Nephron (organoid): ENCODE measurements at regions not wholly inside any gene's neighbourhood (a gene's known extent, or its start where the extent isn't known, plus 50 kb on each side); places are given as distances from the start of the nearest gene placed in this dataset.
"Not testable (repeated sequence)": the region's sequence is repeated elsewhere in the genome, so short reads cannot be mapped to it uniquely, and the experiment has no call there.

Experiments
- H3K27ac Mint-ChIP-seq, 3 experiments: 2 replicates each; pipeline ENCODE4 v1.8.0; 2020; ENCODE audit warnings: mixed read lengths in 3 of 3, mild to moderate bottlenecking in 2 of 3, moderate library complexity in 1 of 3
- H3K27me3 Mint-ChIP-seq: 2 replicates; pipeline ENCODE4 v1.8.0; 2021; ENCODE audit warnings: low read depth, mild to moderate bottlenecking, moderate library complexity, mixed read lengths
- H3K36me3 Mint-ChIP-seq: 2 replicates; pipeline ENCODE4 v1.8.0; 2020; ENCODE audit warnings: low read depth, mixed read lengths
- H3K4me1 Mint-ChIP-seq: 2 replicates; pipeline ENCODE4 v1.8.0; 2020; ENCODE audit warnings: mixed read lengths
- H3K4me3 Mint-ChIP-seq, 3 experiments: 2 replicates each; pipeline ENCODE4 v1.8.0; 2020; ENCODE audit warnings: mild to moderate bottlenecking in 3 of 3, mixed read lengths in 3 of 3, moderate library complexity in 2 of 3
- H3K9me3 Mint-ChIP-seq: 2 replicates; pipeline ENCODE4 v1.8.0; 2020; ENCODE audit warnings: mixed read lengths
- CTCF ChIP-seq, 3 experiments: fragments of 200-600 bp; sonication (generic); IDR thresholded peaks; one replicate each; pipeline ENCODE4 v1.5.0; 2021; ENCODE audit warnings: antibody characterized with exemption in 3 of 3; ENCODE audit not compliant: unreplicated experiment in 3 of 3

GRCh38 chr3:191727338-191727737 is 266.4 kb downstream of the PYDC2 start:
- H3K9me3 Mint-ChIP-seq: no peaks in the 10 kb centered on the region
- no peak overlapping the region for H3K27ac Mint-ChIP-seq
- no peaks in the 10 kb centered on the region for H3K27me3 Mint-ChIP-seq
- no peak overlapping the region for H3K4me3 Mint-ChIP-seq
- no peak for TF ChIP-seq CTCF (IDR thresholded peaks at IDR 0.05; ENCODE audit: unreplicated experiment in 3 of 3)
- no peaks in the 10 kb centered on the region for H3K36me3 Mint-ChIP-seq
- no peaks in the 10 kb centered on the region for H3K4me1 Mint-ChIP-seq

- H3K27ac Mint-ChIP-seq: no peak overlapping the region
- H3K27me3 Mint-ChIP-seq: no peaks in the 10 kb centered on the region
- no peak for TF ChIP-seq CTCF (IDR thresholded peaks at IDR 0.05; ENCODE audit: unreplicated experiment in 3 of 3)
- peaks cover 3% of the 10 kb centered on the region for H3K9me3 Mint-ChIP-seq
- H3K4me3 Mint-ChIP-seq: no peak overlapping the region
- no peaks in the 10 kb centered on the region for H3K4me1 Mint-ChIP-seq
- no peaks in the 10 kb centered on the region for H3K36me3 Mint-ChIP-seq
Observed at GRCh38 chr3:191728186-191728585, 267.2 kb downstream of the PYDC2 start.

GRCh38 chr3:191737742-191738141 is 276.8 kb downstream of the PYDC2 start:
- no peak for TF ChIP-seq CTCF (IDR thresholded peaks at IDR 0.05; ENCODE audit: unreplicated experiment in 3 of 3)
- Mint-ChIP-seq H3K27me3 (no peaks in the 10 kb centered on the region), H3K4me1 (no peaks in the 10 kb centered on the region), H3K36me3 (no peaks in the 10 kb centered on the region), H3K4me3 (no peak overlapping the region), H3K9me3 (peaks cover 33% of the 10 kb centered on the region), H3K27ac (no peak overlapping the region)

GRCh38 chr3:191740712-191741111 is 279.7 kb downstream of the PYDC2 start:
- Mint-ChIP-seq H3K36me3 (peaks cover 4% of the 10 kb centered on the region), H3K4me1 (no peaks in the 10 kb centered on the region), H3K27me3 (no peaks in the 10 kb centered on the region), H3K27ac (no peak overlapping the region), H3K4me3 (no peak overlapping the region), H3K9me3 (peaks cover 37% of the 10 kb centered on the region)
- TF ChIP-seq CTCF (IDR thresholded peaks at IDR 0.05; ENCODE audit: unreplicated experiment in 3 of 3): no peak

DNA sequence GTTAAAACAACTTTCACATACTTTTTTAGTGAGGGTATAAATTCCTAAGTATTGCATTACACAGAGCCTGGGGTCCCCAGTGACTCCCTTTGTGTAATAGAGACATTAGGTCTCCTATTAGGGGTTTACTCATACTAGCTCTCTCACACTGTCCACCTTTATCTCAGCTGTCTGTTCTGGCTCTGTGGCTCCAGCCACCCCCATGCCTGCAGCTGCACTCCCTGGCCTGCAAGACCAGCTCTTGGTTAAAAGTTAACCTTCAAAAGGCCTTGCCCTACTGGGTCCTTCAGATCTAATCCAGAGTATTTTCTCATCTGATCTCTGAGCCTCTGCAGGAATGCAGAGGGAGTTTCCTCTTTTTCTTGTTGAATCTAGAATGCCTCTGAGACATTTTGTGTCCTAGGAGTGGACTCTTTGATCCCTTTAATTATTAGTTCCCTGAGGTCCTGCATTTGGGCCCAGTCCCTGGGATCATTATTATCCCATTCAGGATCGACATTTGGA is 280.9 kb downstream of the PYDC2 start:
- Mint-ChIP-seq H3K9me3 (peaks cover 31% of the 10 kb centered on the region), H3K27ac (peak overlapping the region in 1 of 3 experiments; percentile 33)
- H3K27me3 Mint-ChIP-seq, H3K4me3 Mint-ChIP-seq, H3K36me3 Mint-ChIP-seq, H3K4me1 Mint-ChIP-seq: not testable (repeated sequence)

- TF ChIP-seq CTCF (IDR thresholded peaks at IDR 0.05; ENCODE audit: unreplicated experiment in 3 of 3): no peak
- Mint-ChIP-seq H3K27ac (no peak overlapping the region), H3K27me3 (no peaks in the 10 kb centered on the region), H3K36me3 (peaks cover 4% of the 10 kb centered on the region), H3K9me3 (peaks cover 30% of the 10 kb centered on the region), H3K4me3 (no peak overlapping the region), H3K4me1 (no peaks in the 10 kb centered on the region)
Observed at GRCh38 chr3:191743283-191743682, 282.3 kb downstream of the PYDC2 start.
